Activated CD8-positive, alpha-beta T cell treated with anti-CD3 and anti-CD28 coated beads for 36 hours (primary cell): ENCODE measurements at regions not wholly inside any gene's neighbourhood (a gene's known extent, or its start where the extent isn't known, plus 50 kb on each side); places are given as distances from the start of the nearest gene placed in this dataset.

ENCODE experiments used
- ATAC-seq: fragments of 200-7000 bp; cut with Tn5 transposase; one replicate; pipeline ENCODE4 v1.10.0; 2021; ENCODE audit warnings: mild to moderate bottlenecking, moderate library complexity
- CTCF ChIA-PET: fragments of 350-600 bp; sonication (Branson Sonifier 250); formaldehyde crosslinking; loops from one replicate; lab custom pipeline; 2021; ENCODE audit warnings: antibody characterized with exemption; lab: Charles Lee
- POLR2A ChIA-PET: fragments of 350-600 bp; sonication (Branson Sonifier 250); formaldehyde crosslinking; loops from one replicate; lab custom pipeline; 2021; ENCODE audit warnings: antibody characterized with exemption; lab: Charles Lee
- DNase-seq: peaks from one replicate; pipeline ENCODE4 v3.0.0-alpha.2; 2020
- H3K27ac Mint-ChIP-seq: one replicate; pipeline ENCODE4 v1.8.0; 2021; ENCODE audit warnings: mild to moderate bottlenecking, mixed read lengths
- H3K27me3 Mint-ChIP-seq: one replicate; pipeline ENCODE4 v1.8.0; 2021; ENCODE audit warnings: mixed read lengths
- H3K36me3 Mint-ChIP-seq: one replicate; pipeline ENCODE4 v1.8.0; 2021; ENCODE audit warnings: low read depth, mixed read lengths
- H3K4me1 Mint-ChIP-seq: one replicate; pipeline ENCODE4 v1.8.0; 2021; ENCODE audit warnings: low read depth, mixed read lengths
- H3K4me3 Mint-ChIP-seq: one replicate; pipeline ENCODE4 v1.8.0; 2021; ENCODE audit warnings: mild to moderate bottlenecking, moderate library complexity, mixed read lengths
- H3K9me3 Mint-ChIP-seq: one replicate; pipeline ENCODE4 v1.8.0; 2021; ENCODE audit warnings: mixed read lengths
- CTCF ChIP-seq: fragments of 200-600 bp; IDR thresholded peaks from one replicate; pipeline ENCODE4 v1.8.0; 2022; ENCODE audit warnings: antibody characterized with exemption, mild to moderate bottlenecking
- intact Hi-C: fragments of 100-400 bp; cut with micrococcal nuclease; formaldehyde crosslinking; loops from one replicate; pipeline ENCODE4 v1.10.0; 2022

- no peaks in the 10 kb centered on the region for H3K4me1 Mint-ChIP-seq
- DNase-seq (no peak), ATAC-seq (no peak)
- no peaks in the 10 kb centered on the region for H3K9me3 Mint-ChIP-seq
- ChIA-PET CTCF (no interaction called here), POLR2A (no interaction called here)
- TF ChIP-seq CTCF, result no peak
- H3K27ac Mint-ChIP-seq, result no peak overlapping the region
- H3K27me3 Mint-ChIP-seq, result peaks cover 6% of the 10 kb centered on the region
- no peak overlapping the region for H3K4me3 Mint-ChIP-seq
- intact Hi-C loops, result no loop called here
- no peaks in the 10 kb centered on the region for H3K36me3 Mint-ChIP-seq
Observed at GRCh38 chr1:22248746-22249145, 105.8 kb upstream of the WNT4 start.

- H3K9me3 Mint-ChIP-seq, result no peaks in the 10 kb centered on the region
- ATAC-seq (no peak), DNase-seq (no peak)
- H3K36me3 Mint-ChIP-seq, result no peaks in the 10 kb centered on the region
- intact Hi-C loops, result no loop called here
- no peak for TF ChIP-seq CTCF
- no peak overlapping the region for H3K27ac Mint-ChIP-seq
- no peaks in the 10 kb centered on the region for H3K4me1 Mint-ChIP-seq
- peaks cover 6% of the 10 kb centered on the region for H3K27me3 Mint-ChIP-seq
- ChIA-PET POLR2A (no interaction called here), CTCF (no interaction called here)
- no peak overlapping the region for H3K4me3 Mint-ChIP-seq
Observed at GRCh38 chr1:22249928-22250680, 107.2 kb upstream of the WNT4 start.

- Mint-ChIP-seq H3K27me3 (peaks cover 6% of the 10 kb centered on the region), H3K36me3 (no peaks in the 10 kb centered on the region), H3K4me3 (no peak overlapping the region), H3K9me3 (no peaks in the 10 kb centered on the region), H3K4me1 (no peaks in the 10 kb centered on the region), H3K27ac (no peak overlapping the region)
- ATAC-seq (no peak), DNase-seq (no peak)
- no peak for TF ChIP-seq CTCF
- POLR2A ChIA-PET, result no interaction called here
- CTCF ChIA-PET, result no interaction called here
- intact Hi-C loops, result no loop called here
Observed at GRCh38 chr1:22250724-22251123, 107.8 kb upstream of the WNT4 start.

- no peak overlapping the region for H3K27ac Mint-ChIP-seq
- CTCF ChIA-PET, result no interaction called here
- ATAC-seq (no peak), DNase-seq (no peak)
- no peak overlapping the region for H3K4me3 Mint-ChIP-seq
- peaks cover 6% of the 10 kb centered on the region for H3K27me3 Mint-ChIP-seq
- no peaks in the 10 kb centered on the region for H3K4me1 Mint-ChIP-seq
- no peak for TF ChIP-seq CTCF
- intact Hi-C loops, result no loop called here
- POLR2A ChIA-PET, result no interaction called here
- H3K36me3 Mint-ChIP-seq, result no peaks in the 10 kb centered on the region
- H3K9me3 Mint-ChIP-seq, result no peaks in the 10 kb centered on the region
Observed at GRCh38 chr1:22252251-22252650, 109.4 kb upstream of the WNT4 start.

GRCh38 chr1:22253012-22253790, 110.3 kb upstream of the WNT4 start:
- ChIA-PET POLR2A (no interaction called here), CTCF (no interaction called here)
- TF ChIP-seq CTCF, result no peak
- peaks cover 6% of the 10 kb centered on the region for H3K27me3 Mint-ChIP-seq
- H3K4me3 Mint-ChIP-seq, result no peak overlapping the region
- intact Hi-C loops, result no loop called here
- no peak for ATAC-seq
- no peaks in the 10 kb centered on the region for H3K36me3 Mint-ChIP-seq
- no peaks in the 10 kb centered on the region for H3K9me3 Mint-ChIP-seq
- DNase-seq, result no peak
- H3K27ac Mint-ChIP-seq, result no peak overlapping the region
- H3K4me1 Mint-ChIP-seq, result no peaks in the 10 kb centered on the region
